NCI-H128 (cell line): ENCODE measurements at regions not wholly inside any gene's neighbourhood (a gene's known extent, or its start where the extent isn't known, plus 50 kb on each side); places are given as distances from the start of the nearest gene placed in this dataset.

Experiments used
- DNase-seq: peaks from one replicate; lab custom pipeline; 2025; ENCODE audit not compliant: unreplicated experiment; lab: John Stamatoyannopoulos, UW

DNA sequence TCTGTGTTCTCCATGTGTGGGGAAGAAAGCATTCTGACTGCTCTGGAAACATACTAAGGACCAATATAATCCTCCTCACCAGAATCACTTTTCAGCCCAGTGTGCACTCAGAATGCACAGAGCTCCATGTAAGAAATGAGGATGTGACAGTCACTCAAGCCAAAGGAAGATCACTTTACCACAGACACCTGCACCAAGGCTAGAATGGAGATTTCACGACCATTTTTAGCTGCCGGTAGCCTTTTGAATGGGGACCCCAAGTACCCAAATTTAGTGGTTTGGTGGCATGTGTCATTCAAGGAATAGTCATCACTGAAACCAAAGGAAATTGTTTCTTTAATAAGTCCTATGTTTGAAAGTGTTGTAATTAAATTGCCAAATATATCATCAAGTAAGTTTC lies 613.2 kb upstream of the ACVR2A start:
- DNase-seq = no peak

GRCh38 chr2:147231081-147231480 lies 613.7 kb upstream of the ACVR2A start:
- no peak for DNase-seq

GRCh38 chr2:147227313-147227712 lies 617.5 kb upstream of the ACVR2A start:
- no peak for DNase-seq

DNA sequence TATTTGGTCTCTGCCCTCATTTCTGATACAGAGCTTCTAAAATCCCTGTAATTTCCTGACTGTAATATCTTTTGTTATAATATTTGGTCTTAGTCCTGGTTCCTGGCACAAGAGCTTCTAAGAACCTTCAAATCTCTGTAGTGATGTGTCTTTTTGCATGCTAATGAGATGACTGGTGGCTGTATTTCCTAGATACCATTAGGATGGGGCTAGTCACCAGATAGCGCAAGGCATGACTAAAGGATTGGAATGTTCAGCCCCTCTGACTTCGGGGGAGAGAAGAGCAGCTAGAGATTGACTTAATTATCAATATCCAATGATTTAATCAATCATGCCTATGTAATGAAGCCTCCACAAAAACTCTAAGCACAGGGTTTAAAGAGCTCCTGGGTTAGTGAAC lies 620.8 kb upstream of the ACVR2A start:
- no peak for DNase-seq

DNA sequence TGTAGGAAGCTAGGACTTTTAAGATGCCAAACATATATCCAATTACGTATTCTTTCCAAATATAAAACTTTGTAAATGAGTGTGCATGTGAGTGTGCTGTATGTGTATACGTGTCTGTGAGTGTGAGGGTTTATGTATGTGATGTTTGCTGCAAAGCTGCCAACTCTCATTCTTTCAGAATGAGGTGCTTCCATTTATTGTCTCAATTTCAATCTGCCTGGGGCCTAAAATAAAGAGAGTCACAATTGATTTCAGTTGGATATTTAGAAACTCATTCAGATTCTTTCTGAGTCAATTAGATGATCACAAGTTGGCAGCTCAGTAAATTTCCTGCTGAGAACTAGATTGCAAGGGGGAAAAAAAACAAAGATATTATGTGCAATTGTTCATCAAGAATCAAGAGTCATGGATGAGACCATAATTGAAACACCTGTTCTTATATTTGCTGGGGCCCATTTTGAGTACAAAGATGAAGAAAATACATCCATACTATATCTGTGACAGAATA lies 621.2 kb upstream of the ACVR2A start:
- DNase-seq = peak; percentile 20

GRCh38 chr2:147223119-147223518 lies 621.7 kb upstream of the ACVR2A start:
- DNase-seq = no peak

DNA sequence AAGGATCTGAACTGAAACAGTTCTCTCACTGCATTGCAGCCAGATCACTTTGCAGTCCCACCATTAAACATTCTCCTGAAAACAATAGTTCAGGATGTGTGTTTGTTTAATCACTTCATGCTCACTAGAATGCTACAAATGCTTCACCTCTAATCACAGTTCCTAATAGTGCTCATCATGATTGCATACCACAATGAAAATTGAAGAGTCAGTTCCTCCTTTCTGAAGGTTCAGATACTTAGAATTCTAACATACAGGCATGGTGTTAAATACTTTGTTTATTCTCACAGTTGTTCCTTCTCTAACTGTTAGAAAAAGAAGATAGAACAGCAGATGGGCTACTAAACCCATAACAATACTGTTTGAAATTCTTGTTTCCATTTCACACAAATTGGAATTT lies 622.3 kb upstream of the ACVR2A start:
- no peak for DNase-seq

- no peak for DNase-seq
These were observed 629.9 kb upstream of the ACVR2A start for GRCh38 chr2:147214914-147215313.

- no peak for DNase-seq
These were observed 633.3 kb upstream of the ACVR2A start for GRCh38 chr2:147211484-147211883.

GRCh38 chr2:147204102-147204501 lies 640.7 kb upstream of the ACVR2A start:
- no peak for DNase-seq

- DNase-seq = peak; percentile 33
These were observed 646.1 kb upstream of the ACVR2A start for GRCh38 chr2:147198651-147199171.

DNA sequence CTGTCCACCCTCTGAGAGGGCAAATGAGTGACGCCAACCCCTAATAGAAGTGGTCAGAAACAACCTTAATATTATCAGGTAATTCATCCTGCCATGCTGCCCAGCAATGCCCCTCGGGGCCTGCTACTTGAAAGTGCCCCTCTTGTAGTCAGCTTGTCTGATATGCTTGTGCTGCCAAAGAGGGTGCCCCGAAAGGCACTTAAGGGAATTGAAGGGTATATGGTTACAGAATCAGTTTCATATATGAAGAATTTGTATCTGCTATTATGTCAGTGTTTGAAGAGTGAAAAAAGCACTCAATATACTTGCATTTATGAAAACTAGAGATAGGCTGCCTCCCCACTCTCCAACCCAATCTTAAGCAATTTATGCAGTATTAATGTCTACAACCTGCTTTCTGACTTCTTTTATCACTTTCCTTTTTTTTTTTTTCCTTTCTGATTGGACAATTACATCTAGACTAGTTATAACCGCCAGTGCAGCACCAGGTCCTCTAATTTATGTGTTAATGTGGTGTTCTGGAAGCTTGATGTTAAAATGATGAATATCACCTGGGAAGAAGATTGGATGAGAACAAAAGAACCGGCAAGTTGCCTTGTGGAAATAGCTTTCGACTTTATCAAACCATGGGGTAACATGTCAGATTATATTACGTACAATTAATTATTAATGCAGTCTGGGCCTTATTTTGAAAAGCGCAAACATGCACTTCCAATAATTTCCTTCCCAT lies 646.9 kb upstream of the ACVR2A start:
- peak; percentile 37 for DNase-seq

- no peak for DNase-seq
These were observed 662.6 kb upstream of the ACVR2A start for GRCh38 chr2:147182260-147182659.

DNA sequence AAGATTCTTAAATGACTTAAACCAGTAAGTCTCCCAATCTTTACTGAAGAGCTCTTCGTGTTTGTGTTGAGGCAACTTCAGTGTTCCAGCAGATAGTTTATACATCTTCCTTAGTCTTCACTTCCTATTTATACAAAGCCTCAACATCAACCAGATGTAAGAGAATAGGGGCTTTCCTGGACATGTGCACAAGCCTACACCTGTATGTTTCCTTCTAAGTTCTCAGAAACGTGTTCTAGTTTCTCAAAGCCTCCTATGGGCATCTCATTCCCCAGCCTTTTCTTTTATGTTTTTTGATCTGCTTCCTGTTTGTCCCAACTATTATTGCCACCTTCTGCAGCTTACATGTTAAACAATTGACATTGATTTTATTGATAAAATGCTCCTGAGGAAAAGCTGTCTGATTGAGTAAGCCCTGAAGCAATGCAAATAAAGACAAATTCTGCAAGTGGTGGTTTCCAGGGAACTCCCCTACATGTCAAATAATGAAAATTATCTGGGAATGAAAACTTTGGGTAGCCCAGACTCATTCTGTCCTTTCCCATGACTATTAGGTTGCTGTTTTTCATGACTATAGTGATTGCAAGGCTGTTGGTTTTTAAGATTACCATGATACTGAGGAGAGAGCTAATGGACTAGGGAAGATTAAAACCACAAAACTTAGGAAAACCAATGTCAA lies 663.3 kb upstream of the ACVR2A start:
- no peak for DNase-seq

DNA sequence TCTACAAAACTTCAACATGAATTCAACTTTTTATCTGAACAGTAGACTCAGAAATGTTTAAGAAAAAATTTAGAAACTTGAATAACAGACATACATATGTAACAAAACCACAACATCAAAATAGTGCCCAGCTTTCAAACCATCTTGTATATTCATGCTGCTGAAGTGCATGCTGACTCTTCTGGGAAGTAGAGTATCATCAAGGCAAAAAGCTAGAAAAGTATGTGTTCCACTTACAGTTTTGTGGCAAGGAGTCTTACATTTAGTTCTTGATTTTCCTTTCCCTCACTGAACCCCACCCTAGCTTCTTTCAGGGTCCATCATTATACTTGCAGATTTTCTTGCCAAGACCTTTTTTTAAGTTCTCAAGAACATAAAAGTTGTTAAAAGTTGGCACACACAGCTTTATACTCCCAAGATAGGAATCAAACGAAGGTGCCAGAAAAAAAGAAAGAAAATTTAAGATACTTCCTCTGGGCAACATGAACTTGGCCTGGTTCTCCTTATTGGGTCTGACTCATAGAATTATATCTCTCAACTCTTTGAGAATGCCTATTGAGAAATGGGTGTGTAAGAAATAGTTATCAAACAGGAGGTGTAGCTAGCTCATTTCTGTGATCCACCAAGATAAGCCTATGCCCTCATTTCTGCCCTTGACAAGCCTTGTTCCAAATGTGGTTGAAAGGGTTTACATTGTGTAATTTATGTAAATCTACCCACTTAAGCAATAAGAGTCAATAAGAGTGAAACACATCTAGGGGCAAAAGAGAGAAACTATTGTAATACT lies 667.6 kb upstream of the ACVR2A start:
- no peak for DNase-seq

DNA sequence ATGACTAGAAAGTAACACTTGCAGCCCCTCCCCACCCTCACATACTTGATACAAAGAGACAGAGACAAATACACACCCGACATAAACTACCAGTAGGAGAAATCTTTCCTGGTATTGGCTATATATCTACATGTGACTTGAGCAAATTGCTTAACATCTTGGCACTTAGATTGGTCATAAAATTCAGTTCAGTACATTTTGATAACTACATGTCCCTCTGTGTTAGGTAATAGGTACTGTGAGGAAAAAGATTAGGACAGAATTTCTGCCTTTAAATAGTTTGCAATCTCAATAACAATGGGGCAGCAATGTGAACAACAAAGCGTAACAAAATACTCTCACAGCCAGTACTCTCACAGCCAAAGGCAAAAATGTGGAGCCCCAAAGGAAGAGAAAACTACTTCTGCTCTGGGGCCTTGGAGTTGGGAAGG lies 670.0 kb upstream of the ACVR2A start:
- no peak for DNase-seq

- DNase-seq = no peak
These were observed 671.0 kb upstream of the ACVR2A start for GRCh38 chr2:147173798-147174197.

- no peak for DNase-seq
These were observed 671.6 kb upstream of the ACVR2A start for GRCh38 chr2:147173189-147173581.

GRCh38 chr2:147172493-147173188 lies 672.2 kb upstream of the ACVR2A start:
- DNase-seq = no peak

GRCh38 chr2:147171941-147172340 lies 672.9 kb upstream of the ACVR2A start:
- no peak for DNase-seq

GRCh38 chr2:147170932-147171331 lies 673.9 kb upstream of the ACVR2A start:
- no peak for DNase-seq
